Parathyroid adenoma (tissue), 2 donors: ENCODE measurements at regions not wholly inside any gene's neighbourhood (a gene's known extent, or its start where the extent isn't known, plus 50 kb on each side); places are given as distances from the start of the nearest gene placed in this dataset.

Experiments used
- H2AFZ ChIP-seq: fragments of 300-600 bp; sonication (generic); one replicate; pipeline ENCODE4 v1.7.0; 2017; ENCODE audit warnings: antibody characterized with exemption, mild to moderate bottlenecking
- H3K27ac ChIP-seq: fragments of 300-600 bp; sonication (generic); one replicate; pipeline ENCODE4 v1.7.0; 2017
- H3K27me3 ChIP-seq: fragments of 300-600 bp; sonication (generic); one replicate; pipeline ENCODE4 v1.7.0; 2017; ENCODE audit warnings: low read length; ENCODE audit not compliant: control insufficient read depth, insufficient read depth
- H3K36me3 ChIP-seq: fragments of 300-600 bp; sonication (generic); one replicate; pipeline ENCODE4 v1.7.0; 2017; ENCODE audit warnings: low read length; ENCODE audit not compliant: control insufficient read depth, insufficient read depth
- H3K4me1 ChIP-seq: fragments of 300-600 bp; sonication (generic); one replicate; pipeline ENCODE4 v1.7.0; 2017; ENCODE audit warnings: control low read depth
- H3K4me2 ChIP-seq: fragments of 300-600 bp; sonication (generic); one replicate; pipeline ENCODE4 v1.7.0; 2017; ENCODE audit warnings: low read length
- H3K4me3 ChIP-seq: fragments of 300-600 bp; sonication (generic); one replicate; pipeline ENCODE4 v1.7.0; 2017; ENCODE audit warnings: low read depth, low read length
- H3K79me2 ChIP-seq: fragments of 300-600 bp; sonication (generic); one replicate; pipeline ENCODE4 v1.7.0; 2017; ENCODE audit warnings: control low read depth
- H3K9ac ChIP-seq: fragments of 300-600 bp; sonication (generic); one replicate; pipeline ENCODE4 v1.7.0; 2017; ENCODE audit warnings: mild to moderate bottlenecking
- H3K9me3 ChIP-seq: fragments of 300-600 bp; sonication (generic); one replicate; pipeline ENCODE4 v1.7.0; 2017; ENCODE audit warnings: low read length; ENCODE audit not compliant: control insufficient read depth
- TF ChIP-seq, protein P1 (sequence below): fragments of 300-600 bp; sonication (generic); IDR thresholded peaks from one replicate; pipeline ENCODE4 v1.7.0; 2017; ENCODE audit warnings: antibody characterized with exemption, mild to moderate bottlenecking
- donor health status: primary hyperparathyroidism.

DNA sequence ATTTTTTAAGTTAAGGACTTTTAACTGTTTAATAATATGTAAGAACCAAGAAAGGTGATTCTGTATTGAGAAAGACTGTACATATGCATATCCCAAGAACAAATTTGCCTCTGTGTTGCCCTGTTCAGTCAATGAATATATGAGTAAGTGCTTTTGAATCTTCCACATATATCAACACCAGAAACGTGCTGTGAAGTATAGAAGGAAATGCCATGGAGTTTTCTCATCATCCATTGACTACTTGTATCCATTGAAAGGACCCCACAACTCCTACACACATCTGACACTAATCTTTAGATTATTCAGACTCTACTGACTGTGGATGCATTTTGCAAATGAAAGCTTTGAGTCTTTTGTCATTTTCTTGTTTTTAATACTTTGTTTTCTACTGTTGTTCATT, 366.9 kb downstream of the S1PR1 start:
- Histone ChIP-seq H3K27ac (no peak overlapping the region), H3K9ac (no peak overlapping the region), H3K9me3 (no peaks in the 10 kb centered on the region), H3K79me2 (no peaks in the 10 kb centered on the region), H3K36me3 (no peaks in the 10 kb centered on the region), H3K4me2 (no peak overlapping the region), H3K4me3 (no peak overlapping the region), H3K27me3 (no peaks in the 10 kb centered on the region), H2AFZ (no peak overlapping the region), H3K4me1 (no peaks in the 10 kb centered on the region)
- TF ChIP-seq, protein P1, sequence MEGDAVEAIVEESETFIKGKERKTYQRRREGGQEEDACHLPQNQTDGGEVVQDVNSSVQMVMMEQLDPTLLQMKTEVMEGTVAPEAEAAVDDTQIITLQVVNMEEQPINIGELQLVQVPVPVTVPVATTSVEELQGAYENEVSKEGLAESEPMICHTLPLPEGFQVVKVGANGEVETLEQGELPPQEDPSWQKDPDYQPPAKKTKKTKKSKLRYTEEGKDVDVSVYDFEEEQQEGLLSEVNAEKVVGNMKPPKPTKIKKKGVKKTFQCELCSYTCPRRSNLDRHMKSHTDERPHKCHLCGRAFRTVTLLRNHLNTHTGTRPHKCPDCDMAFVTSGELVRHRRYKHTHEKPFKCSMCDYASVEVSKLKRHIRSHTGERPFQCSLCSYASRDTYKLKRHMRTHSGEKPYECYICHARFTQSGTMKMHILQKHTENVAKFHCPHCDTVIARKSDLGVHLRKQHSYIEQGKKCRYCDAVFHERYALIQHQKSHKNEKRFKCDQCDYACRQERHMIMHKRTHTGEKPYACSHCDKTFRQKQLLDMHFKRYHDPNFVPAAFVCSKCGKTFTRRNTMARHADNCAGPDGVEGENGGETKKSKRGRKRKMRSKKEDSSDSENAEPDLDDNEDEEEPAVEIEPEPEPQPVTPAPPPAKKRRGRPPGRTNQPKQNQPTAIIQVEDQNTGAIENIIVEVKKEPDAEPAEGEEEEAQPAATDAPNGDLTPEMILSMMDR, result no peak

DNA sequence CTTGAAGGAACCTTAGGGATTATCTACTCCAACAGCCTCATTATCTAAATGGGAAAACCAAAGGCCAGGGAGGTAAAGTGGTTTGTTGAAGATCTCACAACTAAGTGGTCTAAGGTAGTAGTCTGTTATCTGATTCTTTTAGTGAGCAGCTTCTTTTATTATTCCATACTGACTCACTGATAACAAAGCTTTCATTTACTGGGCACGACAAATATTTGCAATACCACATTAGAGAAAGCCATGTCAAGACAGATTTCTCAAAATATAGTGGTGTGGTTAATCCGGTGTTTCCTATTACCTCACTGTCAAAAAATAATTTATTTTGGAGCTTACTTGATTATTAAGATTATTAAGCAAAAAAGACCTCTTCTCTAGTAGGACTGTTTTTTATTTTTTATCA, 369.1 kb downstream of the S1PR1 start:
- Histone ChIP-seq H3K27me3 (no peaks in the 10 kb centered on the region), H2AFZ (no peak overlapping the region), H3K9ac (no peak overlapping the region), H3K4me2 (no peak overlapping the region), H3K36me3 (no peaks in the 10 kb centered on the region), H3K27ac (no peak overlapping the region), H3K4me3 (no peak overlapping the region), H3K4me1 (no peaks in the 10 kb centered on the region), H3K79me2 (no peaks in the 10 kb centered on the region), H3K9me3 (no peaks in the 10 kb centered on the region)
- TF ChIP-seq, protein P1, result no peak

DNA sequence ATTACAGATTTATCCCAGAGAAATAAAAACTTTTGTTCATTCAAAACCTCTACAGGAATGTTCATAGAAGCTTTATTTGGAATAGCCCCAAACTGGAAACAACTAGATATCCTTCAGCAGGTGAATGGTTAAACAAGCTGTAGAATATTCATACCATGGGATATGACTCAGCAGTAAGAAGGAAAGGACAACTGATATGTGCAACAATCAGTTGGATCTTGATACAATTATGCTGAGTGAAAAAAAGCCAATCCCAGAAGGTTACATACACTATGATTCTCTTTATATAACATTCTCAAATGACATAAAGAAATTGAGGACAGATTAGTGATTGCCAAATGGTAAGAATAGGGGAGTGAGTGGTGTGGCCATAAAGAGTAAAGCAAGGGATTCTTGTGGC, 376.7 kb downstream of the S1PR1 start:
- Histone ChIP-seq H3K36me3 (no peaks in the 10 kb centered on the region), H3K9ac (no peak overlapping the region)
- TF ChIP-seq, protein P1, result no peak

DNA sequence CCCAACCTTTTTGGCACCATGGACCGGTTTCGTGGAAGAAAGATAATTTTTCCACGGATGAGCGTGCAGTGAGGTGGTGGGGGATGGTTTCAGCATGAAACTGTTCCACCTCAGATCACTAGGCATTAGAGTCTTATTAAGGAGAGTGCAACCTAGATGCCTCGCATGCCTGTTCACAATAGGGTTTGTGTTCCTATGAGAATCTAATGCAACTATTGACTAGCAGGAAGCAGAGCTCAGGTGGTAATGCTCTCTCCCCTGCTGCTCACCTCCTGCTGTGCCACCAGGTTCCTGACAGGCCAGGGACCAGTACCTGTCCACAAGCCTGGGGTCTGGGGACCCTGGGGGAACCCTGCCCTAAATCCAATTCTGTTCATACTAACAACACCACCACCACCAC, 377.8 kb downstream of the OLFM3 start:
- no peaks in the 10 kb centered on the region for H3K36me3 ChIP-seq
- no peak overlapping the region for H2AFZ ChIP-seq
- no peak overlapping the region for H3K27ac ChIP-seq
- H3K27me3 ChIP-seq, result no peaks in the 10 kb centered on the region
- H3K79me2 ChIP-seq, result no peaks in the 10 kb centered on the region
- no peaks in the 10 kb centered on the region for H3K9me3 ChIP-seq
- no peak overlapping the region for H3K9ac ChIP-seq
- TF ChIP-seq, protein P1, result no peak
- H3K4me3 ChIP-seq, result no peak overlapping the region
- no peak overlapping the region for H3K4me2 ChIP-seq
- no peaks in the 10 kb centered on the region for H3K4me1 ChIP-seq

More for the DNA sequence above, 376.7 kb downstream of the S1PR1 start:
- no peak overlapping the region for H3K27ac ChIP-seq
- H3K4me1 ChIP-seq, result no peaks in the 10 kb centered on the region
- H3K27me3 ChIP-seq, result no peaks in the 10 kb centered on the region
- H3K4me3 ChIP-seq, result no peak overlapping the region
- H3K79me2 ChIP-seq, result no peaks in the 10 kb centered on the region
- H3K4me2 ChIP-seq, result no peak overlapping the region
- no peak overlapping the region for H2AFZ ChIP-seq
- no peaks in the 10 kb centered on the region for H3K9me3 ChIP-seq

DNA sequence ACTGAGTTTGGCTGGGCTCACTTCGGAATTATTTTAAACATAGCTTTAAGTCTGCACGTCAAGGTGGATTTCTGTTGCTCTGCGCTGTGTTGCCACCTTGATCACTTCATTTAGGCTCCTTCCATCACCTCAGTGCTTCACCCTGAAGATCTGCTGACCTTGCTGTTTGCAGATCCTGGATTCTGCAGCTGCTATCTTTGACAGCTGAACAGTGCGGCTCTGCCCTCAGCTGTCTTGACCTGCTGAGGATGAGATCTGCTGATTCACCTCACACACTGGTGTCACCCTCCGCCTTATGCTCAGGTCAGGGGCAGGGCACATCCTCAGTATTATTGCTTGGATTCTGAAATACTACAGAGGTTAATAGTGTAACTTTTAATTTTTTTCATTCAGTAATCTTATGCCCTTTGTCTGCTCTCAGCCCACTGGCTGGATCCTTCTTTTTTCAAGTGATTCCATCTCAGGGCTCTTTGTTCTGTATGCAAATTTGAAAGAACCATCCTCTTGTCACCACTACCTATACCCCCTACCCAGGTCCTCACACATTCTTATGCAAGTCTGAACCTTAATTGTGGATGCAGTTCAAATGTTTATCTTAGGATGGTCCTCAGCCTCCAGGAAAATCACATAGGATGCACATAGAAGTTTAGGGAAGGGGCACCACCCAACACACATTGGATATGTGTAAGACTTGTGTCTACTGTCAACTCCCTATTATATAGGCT, 364.0 kb downstream of the OLFM3 start:
- TF ChIP-seq, protein P1, result no peak

More for the DNA sequence above, 364.0 kb downstream of the OLFM3 start:
- no peak overlapping the region for H3K4me2 ChIP-seq
- no peaks in the 10 kb centered on the region for H3K36me3 ChIP-seq
- no peaks in the 10 kb centered on the region for H3K79me2 ChIP-seq
- H3K9ac ChIP-seq, result no peak overlapping the region
- no peaks in the 10 kb centered on the region for H3K9me3 ChIP-seq
- no peak overlapping the region for H3K4me3 ChIP-seq
- no peaks in the 10 kb centered on the region for H3K4me1 ChIP-seq
- no peak overlapping the region for H2AFZ ChIP-seq
- H3K27ac ChIP-seq, result no peak overlapping the region
- no peaks in the 10 kb centered on the region for H3K27me3 ChIP-seq
